Subcutaneous abdominal adipose tissue (tissue), 5 donors: ENCODE measurements at regions not wholly inside any gene's neighbourhood (a gene's known extent, or its start where the extent isn't known, plus 50 kb on each side); places are given as distances from the start of the nearest gene placed in this dataset.

Experiments
- H3K27ac ChIP-seq: one replicate; pipeline ENCODE4 v1.7.0; 2013; ENCODE audit warnings: low read depth, mild to moderate bottlenecking, inconsistent platforms, low read length, moderate library complexity
- H3K27me3 ChIP-seq, 5 donors: one replicate each; pipeline ENCODE4 v1.7.0; 2013; ENCODE audit warnings: low read length in 5 of 5, inconsistent platforms in 1 of 5; ENCODE audit not compliant: control insufficient read depth in 5 of 5, insufficient read depth in 4 of 5
- H3K36me3 ChIP-seq, 5 donors: one replicate each; pipeline ENCODE4 v1.7.0; 2013; ENCODE audit warnings: low read length in 5 of 5; ENCODE audit not compliant: control insufficient read depth in 5 of 5, insufficient read depth in 5 of 5
- H3K4me1 ChIP-seq, 5 donors: one replicate each; pipeline ENCODE4 v1.7.0; 2013; ENCODE audit warnings: low read length in 5 of 5, mild to moderate bottlenecking in 3 of 5, moderate library complexity in 1 of 5; ENCODE audit not compliant: control insufficient read depth in 5 of 5, insufficient read depth in 5 of 5
- H3K4me3 ChIP-seq, 5 donors: one replicate each; pipeline ENCODE4 v1.7.0; 2013; ENCODE audit warnings: low read length in 5 of 5, low read depth in 1 of 5
- H3K9ac ChIP-seq, 5 donors: one replicate each; pipeline ENCODE4 v1.7.0; 2013; ENCODE audit warnings: low read length in 5 of 5, mild to moderate bottlenecking in 4 of 5, moderate library complexity in 3 of 5
- H3K9me3 ChIP-seq, 5 donors: one replicate each; pipeline ENCODE4 v1.7.0; 2013; ENCODE audit warnings: low read length in 5 of 5; ENCODE audit not compliant: control insufficient read depth in 5 of 5
- donor health status: healthy.
- donor health status: healthy.
- donor health status: healthy.
- donor health status: healthy.
- donor health status: healthy.

DNA sequence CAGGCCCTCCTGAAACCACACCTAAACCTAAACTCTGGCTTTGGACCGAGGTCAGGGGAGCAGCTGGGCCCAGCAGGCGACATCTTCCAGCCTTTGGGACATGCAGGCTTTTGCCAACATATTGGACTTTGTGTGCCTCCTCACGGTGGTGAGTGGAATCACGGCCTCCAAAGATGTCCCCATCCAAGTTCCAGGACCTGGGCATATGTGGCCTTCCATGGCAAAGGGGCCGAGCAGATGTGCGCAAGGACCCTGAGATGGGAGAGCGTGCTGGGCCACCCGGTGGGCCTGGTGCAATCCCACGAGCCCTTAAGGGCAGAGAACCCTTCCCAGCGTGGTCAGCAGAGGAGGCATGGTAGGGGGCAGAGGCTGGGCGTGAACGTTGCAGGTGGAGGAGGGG lies 160.8 kb upstream of the C1orf174 start:
- peaks cover 0 to 2% (median 0%) of the 10 kb centered on the region in 5 donors for H3K9me3 ChIP-seq
- H3K27me3 ChIP-seq = peaks cover 3 to 8% (median 7%) of the 10 kb centered on the region in 5 donors
- H3K27ac ChIP-seq = no peak overlapping the region
- no peaks in the 10 kb centered on the region for H3K4me1 ChIP-seq
- no peak overlapping the region for H3K4me3 ChIP-seq
- H3K9ac ChIP-seq = no peak overlapping the region
- H3K36me3 ChIP-seq = no peaks in the 10 kb centered on the region

DNA sequence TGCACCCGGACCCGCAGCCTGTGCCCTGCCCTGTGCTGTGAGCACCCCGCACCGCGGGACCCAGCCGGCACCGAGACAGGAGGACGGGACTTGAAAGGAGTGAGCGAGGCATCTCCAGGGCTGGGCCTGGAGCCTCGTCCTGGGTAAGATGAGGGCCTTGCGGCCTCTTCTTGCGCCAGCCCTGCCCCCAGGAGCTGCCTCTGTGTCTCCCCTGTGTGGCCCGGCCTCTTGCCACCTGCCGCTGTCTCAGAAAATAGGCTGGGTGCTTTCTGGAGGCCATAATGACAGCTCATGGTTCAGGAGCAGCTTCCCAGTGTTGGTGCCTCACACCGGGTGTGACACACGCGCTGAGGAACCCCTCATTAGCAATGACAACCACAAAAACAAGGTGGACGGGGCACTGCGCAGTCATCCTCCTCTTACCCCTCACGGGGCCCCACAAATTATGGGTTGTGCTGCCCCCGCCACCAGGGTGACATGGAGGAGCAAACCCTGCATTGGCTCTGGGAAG lies 161.5 kb upstream of the C1orf174 start:
- H3K9ac ChIP-seq = no peak overlapping the region
- H3K9me3 ChIP-seq = peaks cover 0 to 2% (median 0%) of the 10 kb centered on the region in 5 donors
- H3K4me1 ChIP-seq = no peaks in the 10 kb centered on the region
- H3K4me3 ChIP-seq = no peak overlapping the region
- no peaks in the 10 kb centered on the region for H3K36me3 ChIP-seq
- peaks cover 3 to 8% (median 5%) of the 10 kb centered on the region in 5 donors for H3K27me3 ChIP-seq
- no peak overlapping the region for H3K27ac ChIP-seq

DNA sequence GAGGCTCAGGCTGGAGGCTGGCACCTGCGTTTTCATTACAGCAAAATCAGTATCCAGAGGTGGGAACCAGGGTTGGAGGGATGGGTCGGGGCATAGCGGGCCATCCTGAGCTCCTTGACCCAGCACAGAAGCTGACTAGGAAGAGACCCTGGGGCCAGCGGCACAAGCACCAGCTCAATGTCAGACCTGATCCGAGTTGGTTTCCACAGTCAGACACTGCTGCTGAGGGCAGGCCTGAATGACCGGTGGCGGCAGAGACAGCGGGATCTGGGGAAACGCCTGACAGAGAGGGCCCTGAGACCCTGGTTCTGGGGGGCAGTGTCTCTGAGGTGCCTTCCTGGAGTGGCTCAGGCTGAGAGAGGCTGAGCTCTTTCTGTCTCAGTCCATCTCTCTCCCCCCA lies 162.0 kb upstream of the C1orf174 start:
- H3K4me1 ChIP-seq = no peaks in the 10 kb centered on the region
- H3K27ac ChIP-seq = no peak overlapping the region
- H3K9me3 ChIP-seq = peaks cover 0 to 2% (median 0%) of the 10 kb centered on the region in 5 donors

DNA sequence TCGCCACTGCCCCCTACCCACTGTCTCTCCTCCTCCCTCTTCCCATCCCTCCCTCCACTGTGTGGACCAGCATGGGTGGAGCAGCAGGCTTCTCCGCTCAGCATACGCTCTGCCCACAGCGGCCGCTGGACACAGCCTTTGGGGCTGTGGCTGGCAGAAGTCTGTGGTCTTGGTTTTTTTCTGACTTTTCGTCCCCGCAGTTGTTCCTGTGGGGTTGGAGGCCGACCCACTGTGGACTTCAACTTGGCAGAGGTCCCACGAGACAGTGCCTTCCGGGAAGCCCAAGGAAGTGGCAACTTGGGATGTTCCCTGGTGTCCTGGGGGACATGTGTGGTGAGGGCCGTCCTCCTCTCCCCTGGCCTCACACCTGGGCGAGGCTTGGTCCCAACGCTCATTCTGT lies 162.5 kb upstream of the C1orf174 start:
- Histone ChIP-seq H3K4me3 (no peak overlapping the region), H3K36me3 (no peaks in the 10 kb centered on the region), H3K4me1 (no peaks in the 10 kb centered on the region), H3K9me3 (peaks cover 0 to 2% (median 0%) of the 10 kb centered on the region in 5 donors), H3K9ac (no peak overlapping the region), H3K27me3 (peaks cover 3 to 8% (median 4%) of the 10 kb centered on the region in 5 donors), H3K27ac (no peak overlapping the region)

More for the DNA sequence above, 162.0 kb upstream of the C1orf174 start:
- no peaks in the 10 kb centered on the region for H3K36me3 ChIP-seq
- no peak overlapping the region for H3K4me3 ChIP-seq
- H3K9ac ChIP-seq = no peak overlapping the region
- H3K27me3 ChIP-seq = peaks cover 3 to 8% (median 5%) of the 10 kb centered on the region in 5 donors

DNA sequence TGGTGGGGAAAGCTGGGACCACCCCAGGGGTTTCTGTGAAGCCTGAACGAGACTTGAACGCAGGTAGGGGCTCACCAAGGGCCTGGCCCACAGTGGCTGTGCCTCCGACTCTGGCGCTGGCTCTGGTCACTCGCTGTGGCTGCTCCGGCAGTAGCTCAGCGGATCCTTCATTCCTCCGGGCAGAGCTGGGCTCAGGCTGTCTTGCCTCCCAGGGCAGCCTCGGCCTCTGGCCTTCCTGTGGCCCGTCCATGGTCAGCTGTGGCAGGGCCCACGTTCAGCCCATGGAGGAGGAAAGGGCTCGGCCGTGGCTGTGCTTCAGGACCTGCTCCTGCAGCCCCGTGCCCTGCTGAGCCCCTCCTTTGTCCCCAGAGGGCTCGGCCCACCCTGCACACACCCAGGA lies 162.9 kb upstream of the C1orf174 start:
- no peak overlapping the region for H3K4me3 ChIP-seq
- H3K27me3 ChIP-seq = peaks cover 3 to 10% (median 4%) of the 10 kb centered on the region in 5 donors
- H3K9me3 ChIP-seq = peaks cover 0 to 2% (median 0%) of the 10 kb centered on the region in 5 donors
- H3K36me3 ChIP-seq = no peaks in the 10 kb centered on the region
- no peak overlapping the region for H3K27ac ChIP-seq
- no peak overlapping the region for H3K9ac ChIP-seq
- H3K4me1 ChIP-seq = no peaks in the 10 kb centered on the region

DNA sequence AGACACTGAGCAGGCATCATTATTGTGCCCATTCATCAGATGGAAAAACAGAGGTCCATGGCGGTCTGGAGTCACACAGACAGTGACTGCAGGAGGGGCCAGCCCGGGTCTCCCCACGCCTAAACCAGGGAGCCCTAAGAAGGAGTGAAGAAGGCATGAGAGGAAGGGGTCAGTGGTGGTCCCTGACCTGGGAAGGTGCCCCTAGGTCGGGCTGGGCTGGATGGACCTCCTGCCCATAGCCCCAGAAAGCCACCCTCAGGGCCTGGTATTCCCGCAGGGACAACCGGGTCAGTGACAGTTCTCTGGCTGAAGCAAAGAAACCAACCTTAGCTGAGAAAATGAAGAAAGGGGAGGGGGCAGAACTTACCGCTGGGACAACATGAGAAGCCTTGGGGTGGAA lies 163.4 kb upstream of the C1orf174 start:
- H3K27ac ChIP-seq = no peak overlapping the region
- H3K4me1 ChIP-seq = no peaks in the 10 kb centered on the region
- no peak overlapping the region for H3K9ac ChIP-seq
- H3K9me3 ChIP-seq = peaks cover 0 to 2% (median 0%) of the 10 kb centered on the region in 5 donors
- no peak overlapping the region for H3K4me3 ChIP-seq
- peaks cover 0 to 12% (median 4%) of the 10 kb centered on the region in 5 donors for H3K27me3 ChIP-seq
- no peaks in the 10 kb centered on the region for H3K36me3 ChIP-seq

DNA sequence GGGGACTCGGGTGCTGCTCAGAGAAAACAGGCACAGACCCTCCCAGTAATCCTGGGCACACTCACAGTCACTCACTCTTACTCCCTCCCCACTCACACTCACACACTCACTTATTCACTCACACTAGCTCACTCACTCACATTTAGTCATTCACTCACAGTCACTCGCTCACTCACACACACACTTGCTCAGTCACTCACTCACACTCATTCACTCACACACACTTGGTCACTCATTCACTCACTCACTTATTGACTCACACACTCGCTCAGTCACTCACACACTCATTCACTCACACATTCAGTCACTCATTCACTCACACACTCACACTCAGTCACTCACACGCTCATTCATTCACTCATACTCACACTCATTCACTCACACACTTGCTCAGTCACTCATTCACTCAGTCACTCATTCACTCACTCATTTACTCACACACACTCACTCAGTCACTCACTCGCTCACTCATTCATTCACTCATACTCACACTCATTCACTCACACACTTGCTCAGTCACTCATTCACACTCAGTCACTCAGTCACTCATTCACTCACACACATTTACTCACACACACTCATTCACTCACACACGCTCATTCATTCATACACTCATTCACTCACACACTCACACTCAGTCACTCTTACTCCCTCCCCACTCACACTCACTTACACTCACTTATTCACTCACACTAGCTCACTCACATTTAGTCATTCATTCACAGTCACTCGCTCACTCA lies 164.2 kb upstream of the C1orf174 start:
- Histone ChIP-seq H3K27me3 (peaks cover 0 to 12% (median 1%) of the 10 kb centered on the region in 5 donors), H3K9me3 (peaks cover 0 to 2% (median 0%) of the 10 kb centered on the region in 5 donors), H3K36me3 (no peaks in the 10 kb centered on the region), H3K27ac (no peak overlapping the region), H3K4me1 (no peaks in the 10 kb centered on the region), H3K9ac (no peak overlapping the region), H3K4me3 (no peak overlapping the region)

DNA sequence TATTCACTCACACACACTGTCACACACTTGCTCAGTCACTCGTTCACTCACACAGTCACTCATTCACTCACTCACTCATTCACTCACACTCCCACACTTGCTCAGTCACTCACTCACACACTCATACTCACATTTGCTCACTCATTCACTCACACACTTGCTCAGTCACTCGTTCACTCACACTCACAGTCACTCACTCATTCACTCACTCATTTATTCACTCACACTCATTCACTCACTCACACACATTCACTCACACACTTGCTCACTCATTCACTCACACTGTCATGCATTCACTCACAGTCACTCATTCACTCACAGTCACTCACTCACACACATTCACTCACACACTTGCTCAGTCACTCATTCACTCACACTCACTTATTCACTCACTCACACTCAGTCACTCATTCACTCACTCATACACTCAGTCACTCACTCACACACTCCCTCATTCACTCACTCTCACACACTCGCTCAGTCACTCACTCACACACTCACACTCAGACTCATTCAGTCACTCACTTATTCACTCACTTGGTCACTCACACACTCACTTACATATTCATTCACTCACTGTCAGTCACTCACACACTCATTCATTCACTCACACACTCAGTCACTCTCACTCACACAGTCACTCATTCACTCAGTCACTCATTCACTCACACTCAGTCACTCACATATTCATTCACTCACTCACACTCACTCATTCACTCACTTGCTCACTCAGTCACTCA lies 167.0 kb upstream of the C1orf174 start:
- Histone ChIP-seq H3K4me1 (no peaks in the 10 kb centered on the region), H3K9ac (no peak overlapping the region), H3K9me3 (peaks cover 0 to 2% (median 0%) of the 10 kb centered on the region in 5 donors), H3K4me3 (no peak overlapping the region), H3K27ac (no peak overlapping the region), H3K36me3 (no peaks in the 10 kb centered on the region), H3K27me3 (peaks cover under 1 to 15% (median 5%) of the 10 kb centered on the region in 5 donors)

DNA sequence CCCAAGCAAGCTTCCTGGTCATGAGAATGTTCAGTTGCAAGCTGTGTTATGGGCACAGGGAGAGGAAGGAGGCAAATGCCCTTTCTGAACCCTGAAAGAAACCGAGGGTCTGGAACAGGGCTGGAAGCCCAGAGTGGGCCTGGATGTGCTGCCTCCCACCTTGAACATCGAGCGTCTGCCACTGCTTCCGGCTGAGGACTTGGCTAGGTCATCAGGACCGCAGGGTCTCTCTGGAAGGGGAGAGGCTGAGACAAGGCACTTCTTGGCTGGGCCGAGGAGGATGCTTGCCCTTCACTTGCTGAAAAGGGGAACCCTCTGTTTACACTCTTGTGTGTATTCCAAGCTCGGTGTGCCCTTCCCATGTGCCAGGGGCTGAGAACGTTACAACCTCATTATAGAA lies 168.0 kb upstream of the C1orf174 start:
- H3K36me3 ChIP-seq = no peaks in the 10 kb centered on the region
- peaks cover 0 to 2% (median 0%) of the 10 kb centered on the region in 5 donors for H3K9me3 ChIP-seq
- H3K4me3 ChIP-seq = no peak overlapping the region
- H3K27me3 ChIP-seq = peaks cover 7 to 22% (median 15%) of the 10 kb centered on the region in 5 donors
- H3K9ac ChIP-seq = no peak overlapping the region
- H3K4me1 ChIP-seq = no peaks in the 10 kb centered on the region
- no peak overlapping the region for H3K27ac ChIP-seq

DNA sequence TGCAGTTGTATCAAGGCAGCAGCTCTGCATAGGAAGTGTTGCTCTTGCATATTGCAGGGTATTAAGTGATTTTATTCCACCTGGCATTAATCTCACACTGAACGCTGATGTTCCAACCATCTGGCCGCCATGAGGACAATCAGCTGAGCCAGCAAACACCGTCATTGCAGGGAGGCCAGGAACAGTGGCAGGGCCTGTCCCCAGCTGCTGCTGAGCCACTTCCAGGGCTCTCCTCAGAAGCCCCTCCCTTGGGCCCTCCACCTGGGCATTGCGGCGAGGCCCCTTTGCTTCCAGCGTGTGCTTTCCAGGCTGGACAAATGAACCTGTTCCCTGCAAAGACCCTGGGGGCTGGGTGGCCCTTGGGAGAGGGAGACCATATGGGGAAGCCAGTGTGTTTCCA lies 171.6 kb upstream of the C1orf174 start:
- Histone ChIP-seq H3K27me3 (peaks cover 7 to 37% (median 24%) of the 10 kb centered on the region in 5 donors), H3K27ac (no peak overlapping the region), H3K36me3 (no peaks in the 10 kb centered on the region), H3K4me3 (no peak overlapping the region), H3K9me3 (no peaks in the 10 kb centered on the region), H3K4me1 (no peaks in the 10 kb centered on the region), H3K9ac (no peak overlapping the region)
